HUES64 (cell line): ENCODE measurements at regions not wholly inside any gene's neighbourhood (a gene's known extent, or its start where the extent isn't known, plus 50 kb on each side); places are given as distances from the start of the nearest gene placed in this dataset.

Experiments used
- H3K27ac ChIP-seq: 2 replicates; pipeline ENCODE4 v1.7.0; 2013; ENCODE audit warnings: low read depth, low read length, inconsistent platforms
- H3K27me3 ChIP-seq: 2 replicates; pipeline ENCODE4 v1.6.1; 2013; ENCODE audit warnings: mild to moderate bottlenecking, low read length; ENCODE audit not compliant: insufficient read depth
- H3K36me3 ChIP-seq: 2 replicates; pipeline ENCODE4 v1.6.1; 2013; ENCODE audit warnings: mild to moderate bottlenecking, low read length; ENCODE audit not compliant: insufficient read depth
- H3K4me1 ChIP-seq: 2 replicates; pipeline ENCODE4 v1.6.1; 2013; ENCODE audit warnings: mild to moderate bottlenecking, low read length, moderate library complexity; ENCODE audit not compliant: insufficient read depth
- H3K4me3 ChIP-seq: 2 replicates; pipeline ENCODE4 v1.5.1; 2013; ENCODE audit warnings: mild to moderate bottlenecking, low read length, moderate library complexity
- H3K9ac ChIP-seq: 2 replicates; pipeline ENCODE4 v1.6.1; 2013; ENCODE audit warnings: mild to moderate bottlenecking, low read depth, low read length
- H3K9me3 ChIP-seq: 2 replicates; pipeline ENCODE4 v1.6.1; 2013; ENCODE audit warnings: low read depth, low read length; ENCODE audit not compliant: insufficient read depth
- WGBS: fragments of 150-250, 120-280 bp; methylation state at CpG from one replicate; pipeline ENCODE4 v1.1.7; 2013; ENCODE audit warnings: missing lambda C conversion rate; 5-methylcytosine and 5-hydroxymethylcytosine counted together

DNA sequence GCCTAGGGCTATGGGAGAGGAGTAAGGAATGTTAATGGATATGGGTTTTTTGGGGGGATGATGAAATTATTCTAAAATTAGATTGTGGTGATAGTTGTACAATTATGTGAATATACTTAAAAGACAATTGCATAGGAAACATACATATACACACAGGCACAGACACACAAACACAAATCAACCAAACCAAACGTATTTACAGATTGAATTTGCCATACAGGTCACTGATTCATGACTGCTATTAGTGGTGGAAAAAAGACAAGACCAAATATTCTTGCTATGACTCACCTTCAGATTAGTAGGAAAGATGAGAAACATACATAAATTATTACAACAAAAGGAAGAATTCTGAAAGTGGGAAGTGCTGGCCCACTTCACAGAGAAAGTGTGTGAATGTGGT, 85.3 kb downstream of the C3orf38 start:
- no peaks in the 10 kb centered on the region for H3K36me3 ChIP-seq
- H3K27me3 ChIP-seq: no peaks in the 10 kb centered on the region
- H3K9ac ChIP-seq: no peak overlapping the region
- peaks cover 7% of the 10 kb centered on the region for H3K4me1 ChIP-seq
- H3K27ac ChIP-seq: no peak overlapping the region
- 50% methylated on average over 1 of the region's 1 CpG for WGBS
- H3K9me3 ChIP-seq: no peaks in the 10 kb centered on the region
- no peak overlapping the region for H3K4me3 ChIP-seq

- no peaks in the 10 kb centered on the region for H3K27me3 ChIP-seq
- 95% methylated on average over 4 of the region's 4 CpGs for WGBS
Observed at GRCh38 chr3:88239870-88240269, 90.1 kb downstream of the C3orf38 start.

GRCh38 chr3:88248658-88249057, 98.9 kb downstream of the C3orf38 start:
- peaks cover 11% of the 10 kb centered on the region; the same call in 1 of the 2 replicates for H3K9me3 ChIP-seq
- H3K4me1 ChIP-seq: no peaks in the 10 kb centered on the region
- no peaks in the 10 kb centered on the region for H3K27me3 ChIP-seq
- no peak overlapping the region for H3K27ac ChIP-seq
- H3K9ac ChIP-seq: no peak overlapping the region
- H3K4me3 ChIP-seq: no peak overlapping the region
- no peaks in the 10 kb centered on the region for H3K36me3 ChIP-seq

More at GRCh38 chr3:88239870-88240269, 90.1 kb downstream of the C3orf38 start:
- Histone ChIP-seq H3K9me3 (peaks cover 10% of the 10 kb centered on the region; the same call in 1 of the 2 replicates), H3K27ac (no peak overlapping the region), H3K4me3 (no peak overlapping the region), H3K4me1 (no peaks in the 10 kb centered on the region), H3K9ac (no peak overlapping the region), H3K36me3 (no peaks in the 10 kb centered on the region)

GRCh38 chr3:88259045-88259444, 109.3 kb downstream of the C3orf38 start:
- no peaks in the 10 kb centered on the region for H3K4me1 ChIP-seq
- H3K9ac ChIP-seq: no peak overlapping the region
- no peaks in the 10 kb centered on the region for H3K36me3 ChIP-seq
- H3K27me3 ChIP-seq: no peaks in the 10 kb centered on the region
- H3K9me3 ChIP-seq: no peaks in the 10 kb centered on the region
- H3K27ac ChIP-seq: no peak overlapping the region
- H3K4me3 ChIP-seq: no peak overlapping the region
- WGBS: 97% methylated on average over 4 of the region's 4 CpGs

DNA sequence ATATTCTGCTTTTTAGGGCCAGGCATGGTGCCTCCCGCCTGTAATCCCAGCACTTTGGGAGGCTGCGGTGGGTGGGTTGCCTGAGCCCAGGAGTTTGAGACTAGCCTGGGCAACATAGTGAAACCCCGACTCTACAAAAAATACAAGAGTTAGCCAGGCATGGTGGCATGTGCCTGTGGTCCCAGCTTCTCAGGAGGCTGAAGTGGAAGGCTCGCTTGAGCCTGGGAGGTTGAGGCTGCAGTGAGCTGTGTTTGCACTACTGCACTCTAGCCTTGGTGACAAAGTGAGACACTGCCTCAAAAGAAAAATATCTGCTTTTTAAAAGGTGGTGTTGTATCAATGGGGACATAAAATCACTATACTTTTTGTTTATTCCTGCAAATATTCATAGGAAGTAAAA, 112.8 kb downstream of the C3orf38 start:
- Histone ChIP-seq H3K27me3 (no peaks in the 10 kb centered on the region), H3K4me3 (no peak overlapping the region), H3K9me3 (no peaks in the 10 kb centered on the region), H3K36me3 (no peaks in the 10 kb centered on the region), H3K4me1 (no peaks in the 10 kb centered on the region), H3K9ac (no peak overlapping the region), H3K27ac (no peak overlapping the region)
- WGBS: 84% methylated on average over 4 of the region's 4 CpGs

DNA sequence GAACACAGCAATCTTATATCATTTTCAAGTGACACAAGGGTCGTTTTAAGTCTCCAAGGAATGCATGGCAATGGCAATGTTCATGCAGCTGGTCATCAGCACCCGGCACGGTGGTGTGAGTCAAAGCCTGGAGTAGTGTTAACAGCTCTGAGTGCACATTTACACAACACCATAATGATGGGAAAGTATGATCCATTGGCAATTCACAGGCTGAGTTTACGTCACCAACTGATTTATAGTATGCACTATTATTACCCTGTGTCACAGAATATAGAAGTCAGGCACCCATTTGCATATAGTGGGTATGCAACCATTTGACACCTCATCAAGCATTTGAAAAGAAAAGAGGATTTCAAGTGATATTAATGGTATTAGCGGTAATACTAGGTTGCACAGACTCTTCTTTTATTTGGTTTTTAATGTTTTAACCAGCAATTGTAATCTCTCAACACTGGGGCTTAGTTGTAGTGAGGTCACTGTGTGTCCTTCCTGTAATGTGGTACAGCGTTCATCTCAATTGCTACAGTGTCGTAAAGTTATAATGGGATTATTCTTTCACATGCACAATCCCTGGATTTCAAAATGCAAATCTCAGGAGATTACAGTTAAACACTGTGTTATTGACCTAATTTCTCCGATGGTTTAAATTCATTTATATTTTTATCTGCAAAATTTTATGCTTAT, 113.8 kb downstream of the C3orf38 start:
- no peak overlapping the region for H3K9ac ChIP-seq
- no peak overlapping the region for H3K27ac ChIP-seq
- no peaks in the 10 kb centered on the region for H3K36me3 ChIP-seq
- H3K4me3 ChIP-seq: no peak overlapping the region
- no peaks in the 10 kb centered on the region for H3K9me3 ChIP-seq
- WGBS: 96% methylated on average over 6 of the region's 8 CpGs
- no peaks in the 10 kb centered on the region for H3K27me3 ChIP-seq
- H3K4me1 ChIP-seq: no peaks in the 10 kb centered on the region

DNA sequence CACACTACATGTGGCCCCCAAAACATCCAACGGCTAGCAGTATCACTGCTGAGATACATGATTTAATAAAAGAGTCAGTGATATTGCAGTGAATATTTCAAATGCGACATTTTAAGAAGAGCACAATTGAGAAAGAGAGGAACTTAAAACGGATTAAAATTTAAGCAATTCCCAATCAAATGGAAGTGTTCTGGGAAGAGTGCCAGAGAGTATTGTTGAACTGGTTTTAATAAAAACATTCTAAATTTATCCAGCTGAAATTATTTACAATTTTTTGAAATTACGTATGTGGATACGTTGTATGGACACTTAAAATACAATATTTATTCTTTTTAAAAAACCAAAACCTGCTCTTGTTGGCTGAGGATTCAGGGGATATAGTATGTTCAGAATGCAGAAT, 117.7 kb downstream of the C3orf38 start:
- no peak overlapping the region for H3K9ac ChIP-seq
- no peaks in the 10 kb centered on the region for H3K27me3 ChIP-seq
- H3K9me3 ChIP-seq: no peaks in the 10 kb centered on the region
- H3K4me3 ChIP-seq: no peak overlapping the region
- no peak overlapping the region for H3K27ac ChIP-seq
- H3K4me1 ChIP-seq: no peaks in the 10 kb centered on the region
- WGBS: 74% methylated on average over 3 of the region's 5 CpGs
- no peaks in the 10 kb centered on the region for H3K36me3 ChIP-seq

- Histone ChIP-seq H3K27me3 (no peaks in the 10 kb centered on the region), H3K9ac (no peak overlapping the region)
- 73% methylated on average over 3 of the region's 3 CpGs for whole genome bisulfite sequencing
Observed at GRCh38 chr3:88267847-88268246, 118.1 kb downstream of the C3orf38 start.

GRCh38 chr3:88280326-88280725, 130.6 kb downstream of the C3orf38 start:
- Histone ChIP-seq H3K27ac (no peak overlapping the region), H3K9me3 (no peaks in the 10 kb centered on the region), H3K4me1 (no peaks in the 10 kb centered on the region), H3K36me3 (no peaks in the 10 kb centered on the region), H3K4me3 (no peak overlapping the region), H3K27me3 (no peaks in the 10 kb centered on the region), H3K9ac (no peak overlapping the region)
- over 99% methylated on average over 3 of the region's 3 CpGs for WGBS

More at GRCh38 chr3:88267847-88268246, 118.1 kb downstream of the C3orf38 start:
- Histone ChIP-seq H3K4me3 (no peak overlapping the region), H3K9me3 (no peaks in the 10 kb centered on the region), H3K4me1 (no peaks in the 10 kb centered on the region), H3K36me3 (no peaks in the 10 kb centered on the region), H3K27ac (no peak overlapping the region)

DNA sequence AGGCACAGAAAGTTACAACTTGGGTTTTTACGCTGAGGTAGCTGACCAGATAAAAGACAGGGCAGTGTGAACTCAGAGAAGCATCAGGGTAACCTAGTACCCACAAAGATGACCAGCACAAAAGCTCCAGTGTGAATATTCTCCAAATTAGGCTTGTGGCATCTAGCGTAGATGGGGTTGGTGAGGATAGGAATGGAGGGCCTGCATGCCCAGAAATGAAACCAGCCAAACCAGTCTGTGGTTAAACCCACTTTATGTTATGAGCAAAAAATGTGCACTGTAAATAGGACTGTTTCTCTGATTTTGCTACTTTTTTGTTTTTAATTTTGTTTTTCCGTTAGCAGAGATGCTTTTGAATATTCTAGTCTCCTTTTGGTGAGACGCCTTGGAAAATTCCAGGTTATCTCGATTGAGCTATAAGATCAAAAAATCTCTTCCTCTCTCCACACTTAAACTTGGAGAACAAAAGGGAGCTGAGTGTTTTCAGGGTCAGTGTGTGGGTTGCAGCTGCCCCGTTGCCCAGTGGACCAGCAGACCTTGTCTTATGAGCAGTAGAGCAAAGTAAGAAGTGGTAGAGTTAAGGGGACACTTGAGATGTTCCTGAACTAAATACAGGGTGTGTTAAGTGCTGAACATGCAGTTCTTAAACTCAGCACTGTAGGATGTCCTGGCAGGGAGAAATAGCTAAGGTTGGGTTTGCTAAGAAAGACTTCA, 132.9 kb downstream of the C3orf38 start:
- Histone ChIP-seq H3K9me3 (no peaks in the 10 kb centered on the region), H3K27ac (no peak overlapping the region)
- 96% methylated on average over 6 of the region's 6 CpGs for WGBS

GRCh38 chr3:88283242-88283592, 133.5 kb downstream of the C3orf38 start:
- no peaks in the 10 kb centered on the region for H3K9me3 ChIP-seq
- 96% methylated on average over 3 of the region's 4 CpGs for WGBS
- H3K27me3 ChIP-seq: no peaks in the 10 kb centered on the region
- no peak overlapping the region for H3K4me3 ChIP-seq
- H3K9ac ChIP-seq: no peak overlapping the region
- H3K27ac ChIP-seq: no peak overlapping the region
- no peaks in the 10 kb centered on the region for H3K4me1 ChIP-seq
- H3K36me3 ChIP-seq: no peaks in the 10 kb centered on the region

More for the DNA sequence above, 132.9 kb downstream of the C3orf38 start:
- Histone ChIP-seq H3K27me3 (no peaks in the 10 kb centered on the region), H3K4me3 (no peak overlapping the region), H3K9ac (no peak overlapping the region), H3K4me1 (no peaks in the 10 kb centered on the region), H3K36me3 (no peaks in the 10 kb centered on the region)
